ENCODE measurements at regions not wholly inside any gene's neighbourhood (a gene's known extent, or its start where the extent isn't known, plus 50 kb on each side); places are given as distances from the start of the nearest gene placed in this dataset.

DNA sequence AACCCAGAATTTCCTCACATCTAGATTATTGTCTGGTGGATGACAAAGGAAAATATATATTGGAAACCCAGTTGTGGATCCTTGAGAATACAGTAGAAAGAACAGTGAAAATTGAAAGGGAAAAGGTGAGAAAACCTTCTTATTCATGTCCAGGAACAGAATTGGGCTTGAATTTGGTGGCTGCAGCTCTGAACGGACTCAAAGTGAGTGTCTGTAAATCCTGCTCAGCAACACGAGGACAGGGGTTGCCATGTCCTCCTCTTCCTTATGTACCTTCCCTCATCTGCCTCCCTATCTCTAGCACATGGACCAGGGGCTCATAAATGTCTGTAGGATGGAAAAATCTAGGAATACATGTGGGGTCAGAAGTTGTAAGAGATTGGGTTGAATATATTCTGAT lies 152.2 kb downstream of the RPIA start:
- no TSS peak for BruUV-seq (replicated peaks)
- DNase-seq: no peak
- TF ChIP-seq, protein P1, sequence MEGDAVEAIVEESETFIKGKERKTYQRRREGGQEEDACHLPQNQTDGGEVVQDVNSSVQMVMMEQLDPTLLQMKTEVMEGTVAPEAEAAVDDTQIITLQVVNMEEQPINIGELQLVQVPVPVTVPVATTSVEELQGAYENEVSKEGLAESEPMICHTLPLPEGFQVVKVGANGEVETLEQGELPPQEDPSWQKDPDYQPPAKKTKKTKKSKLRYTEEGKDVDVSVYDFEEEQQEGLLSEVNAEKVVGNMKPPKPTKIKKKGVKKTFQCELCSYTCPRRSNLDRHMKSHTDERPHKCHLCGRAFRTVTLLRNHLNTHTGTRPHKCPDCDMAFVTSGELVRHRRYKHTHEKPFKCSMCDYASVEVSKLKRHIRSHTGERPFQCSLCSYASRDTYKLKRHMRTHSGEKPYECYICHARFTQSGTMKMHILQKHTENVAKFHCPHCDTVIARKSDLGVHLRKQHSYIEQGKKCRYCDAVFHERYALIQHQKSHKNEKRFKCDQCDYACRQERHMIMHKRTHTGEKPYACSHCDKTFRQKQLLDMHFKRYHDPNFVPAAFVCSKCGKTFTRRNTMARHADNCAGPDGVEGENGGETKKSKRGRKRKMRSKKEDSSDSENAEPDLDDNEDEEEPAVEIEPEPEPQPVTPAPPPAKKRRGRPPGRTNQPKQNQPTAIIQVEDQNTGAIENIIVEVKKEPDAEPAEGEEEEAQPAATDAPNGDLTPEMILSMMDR (IDR thresholded peaks at IDR 0.05; ENCODE audit: insufficient read depth in 1 of 2, low read depth in 1 of 2, low read length in 1 of 2, severe bottlenecking in 1 of 2, unreplicated experiment in 1 of 2): no peak
- CTCF ChIA-PET: no interaction called here
- Histone ChIP-seq H3K4me3 (ENCODE audit: low read depth, low read length) (no peak overlapping the region), H3K36me3 (ENCODE audit: control insufficient read depth, insufficient read depth, low read length) (no peaks in the 10 kb centered on the region), H3K4me1 (no peaks in the 10 kb centered on the region), H3K27me3 (replicated peaks; ENCODE audit: control insufficient read depth, insufficient read depth, low read length) (no peaks in the 10 kb centered on the region), H3K9me3 (no peaks in the 10 kb centered on the region)
- no peak overlapping the region for H3K27ac Mint-ChIP-seq (ENCODE audit: unreplicated experiment)
- no peaks in the 10 kb centered on the region for H3K4me1 Mint-ChIP-seq (ENCODE audit: low read depth, unreplicated experiment)
- POLR2A ChIA-PET: no interaction called here
- no peaks in the 10 kb centered on the region for H3K36me3 Mint-ChIP-seq (ENCODE audit: insufficient read depth, unreplicated experiment)
- intact Hi-C loops (cut with micrococcal nuclease; ENCODE audit: unreplicated experiment): no loop called here
- no peaks in the 10 kb centered on the region for H3K9me3 Mint-ChIP-seq (ENCODE audit: unreplicated experiment)
- H3K4me3 Mint-ChIP-seq (ENCODE audit: unreplicated experiment): no peak overlapping the region
- peaks cover 17% of the 10 kb centered on the region for H3K27me3 Mint-ChIP-seq (ENCODE audit: insufficient read depth, unreplicated experiment)

DNA sequence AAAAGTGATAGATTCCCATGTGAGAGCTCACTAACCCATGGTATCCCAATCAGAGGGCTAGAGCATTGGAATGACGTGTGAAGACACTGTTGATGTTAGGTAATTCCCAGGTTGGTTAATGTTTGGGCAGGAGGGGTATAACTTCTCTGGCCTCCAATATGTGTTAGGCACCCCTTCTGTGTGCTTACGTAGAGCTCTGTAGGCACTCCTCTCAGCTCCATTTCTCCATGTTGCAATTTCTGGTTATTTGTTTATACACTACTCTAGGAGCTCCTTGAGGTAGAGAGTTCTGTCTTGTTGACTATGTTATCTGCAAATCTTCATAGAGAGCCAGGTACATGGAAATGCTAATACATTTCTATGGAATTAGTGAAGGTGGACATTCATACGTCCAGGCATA lies 153.5 kb downstream of the RPIA start:
- Mint-ChIP-seq H3K9me3 (ENCODE audit: unreplicated experiment) (no peaks in the 10 kb centered on the region), H3K36me3 (ENCODE audit: insufficient read depth, unreplicated experiment) (no peaks in the 10 kb centered on the region), H3K4me3 (ENCODE audit: unreplicated experiment) (no peak overlapping the region), H3K27me3 (ENCODE audit: insufficient read depth, unreplicated experiment) (peaks cover 17% of the 10 kb centered on the region), H3K27ac (ENCODE audit: unreplicated experiment) (no peak overlapping the region), H3K4me1 (ENCODE audit: low read depth, unreplicated experiment) (no peaks in the 10 kb centered on the region)
- BruUV-seq (replicated peaks): no TSS peak
- no peak for DNase-seq
- POLR2A ChIA-PET: no interaction called here
- Histone ChIP-seq H3K9me3 (no peaks in the 10 kb centered on the region), H3K4me3 (ENCODE audit: low read depth, low read length) (no peak overlapping the region), H3K27me3 (replicated peaks; ENCODE audit: control insufficient read depth, insufficient read depth, low read length) (no peaks in the 10 kb centered on the region), H3K4me1 (no peaks in the 10 kb centered on the region), H3K36me3 (ENCODE audit: control insufficient read depth, insufficient read depth, low read length) (no peaks in the 10 kb centered on the region)
- CTCF ChIA-PET: no interaction called here
- TF ChIP-seq, protein P1 (IDR thresholded peaks at IDR 0.05; ENCODE audit: insufficient read depth in 1 of 2, low read depth in 1 of 2, low read length in 1 of 2, severe bottlenecking in 1 of 2, unreplicated experiment in 1 of 2): no peak
- intact Hi-C loops (cut with micrococcal nuclease; ENCODE audit: unreplicated experiment): no loop called here

DNA sequence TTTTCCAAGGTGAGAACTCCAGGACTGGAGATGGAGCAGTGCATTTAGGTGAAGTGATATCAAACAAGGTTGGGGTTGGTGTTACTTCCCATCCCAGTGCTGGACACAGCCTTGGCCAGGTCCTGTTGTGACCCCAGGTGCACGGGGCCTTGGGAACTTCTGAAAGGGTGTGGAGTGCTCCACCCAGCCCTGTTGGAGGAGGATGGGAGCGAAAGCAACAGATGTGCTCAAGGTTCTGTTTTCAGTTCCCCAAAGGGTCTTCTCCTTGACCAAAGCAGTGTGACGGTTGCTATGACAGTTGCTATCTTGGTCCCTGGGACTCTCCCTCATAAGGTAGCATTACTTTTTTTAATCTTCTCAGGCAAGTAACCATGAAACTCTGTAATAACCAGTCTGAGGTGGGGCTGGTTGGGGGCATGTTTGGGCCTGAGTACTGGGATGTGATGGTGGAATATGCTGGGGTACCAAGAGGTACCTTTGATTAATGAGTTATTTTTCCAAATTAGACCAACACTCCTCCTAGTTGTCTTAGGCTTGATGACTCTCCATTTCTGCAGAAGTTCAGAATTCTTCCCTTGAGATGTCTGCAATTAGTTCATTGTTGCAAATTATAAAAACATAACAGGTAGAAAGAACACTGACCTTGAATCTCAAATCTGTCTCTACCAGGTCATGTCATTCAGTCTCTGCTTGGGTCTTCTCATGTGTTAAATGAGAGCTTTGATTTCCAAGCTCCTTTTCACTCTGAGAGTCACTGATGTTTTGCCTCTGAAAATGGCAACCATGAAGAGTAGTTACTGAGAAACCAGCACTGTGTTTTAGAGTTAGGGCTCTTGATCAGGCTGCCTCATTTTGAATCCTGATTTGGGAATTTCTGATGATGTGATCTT lies 154.5 kb downstream of the RPIA start:
- Mint-ChIP-seq H3K36me3 (ENCODE audit: insufficient read depth, unreplicated experiment) (no peaks in the 10 kb centered on the region), H3K4me3 (ENCODE audit: unreplicated experiment) (no peak overlapping the region), H3K9me3 (ENCODE audit: unreplicated experiment) (no peaks in the 10 kb centered on the region), H3K4me1 (ENCODE audit: low read depth, unreplicated experiment) (no peaks in the 10 kb centered on the region), H3K27ac (ENCODE audit: unreplicated experiment) (no peak overlapping the region), H3K27me3 (ENCODE audit: insufficient read depth, unreplicated experiment) (peaks cover 18% of the 10 kb centered on the region)
- no peak for DNase-seq
- BruUV-seq (replicated peaks): no TSS peak
- H3K4me1 ChIP-seq: no peaks in the 10 kb centered on the region
- H3K27me3 ChIP-seq (replicated peaks; ENCODE audit: control insufficient read depth, insufficient read depth, low read length): no peaks in the 10 kb centered on the region
- ChIA-PET POLR2A (no interaction called here), CTCF (no interaction called here)
- no peak overlapping the region for H3K4me3 ChIP-seq (ENCODE audit: low read depth, low read length)
- intact Hi-C loops (cut with micrococcal nuclease; ENCODE audit: unreplicated experiment): no loop called here
- no peaks in the 10 kb centered on the region for H3K9me3 ChIP-seq
- TF ChIP-seq, protein P1 (IDR thresholded peaks at IDR 0.05; ENCODE audit: insufficient read depth in 1 of 2, low read depth in 1 of 2, low read length in 1 of 2, severe bottlenecking in 1 of 2, unreplicated experiment in 1 of 2): no peak
- no peaks in the 10 kb centered on the region for H3K36me3 ChIP-seq (ENCODE audit: control insufficient read depth, insufficient read depth, low read length)
